GM19468 (cell line): ENCODE measurements at regions not wholly inside any gene's neighbourhood (a gene's known extent, or its start where the extent isn't known, plus 50 kb on each side); places are given as distances from the start of the nearest gene placed in this dataset.

Experiments
- ATAC-seq: cut with Tn5 transposase; IDR thresholded peaks from one replicate; pipeline ENCODE4 v1.9.1; 2021; ENCODE audit warnings: mild to moderate bottlenecking, moderate library complexity, moderate number of reproducible peaks; ENCODE audit not compliant: unreplicated experiment; ENCODE audit errors: extremely low read depth

- ATAC-seq, result no peak
Measured at GRCh38 chr10:109534193-109534592, 389.1 kb downstream of the XPNPEP1 start.

GRCh38 chr10:109529258-109529657 is 394.1 kb downstream of the XPNPEP1 start:
- no peak for ATAC-seq

- ATAC-seq, result no peak
Measured at GRCh38 chr10:109517748-109518147, 405.6 kb downstream of the XPNPEP1 start.

- no peak for ATAC-seq
Measured at GRCh38 chr10:109504401-109504800, 418.9 kb downstream of the XPNPEP1 start.

- no peak for ATAC-seq
Measured at GRCh38 chr10:109487691-109488090, 435.6 kb downstream of the XPNPEP1 start.

GRCh38 chr10:109480836-109481235 is 442.5 kb downstream of the XPNPEP1 start:
- ATAC-seq, result no peak

GRCh38 chr10:109475711-109476421 is 447.4 kb downstream of the XPNPEP1 start:
- ATAC-seq, result no peak

- no peak for ATAC-seq
Measured at GRCh38 chr10:109474812-109475211, 448.5 kb downstream of the XPNPEP1 start.

GRCh38 chr10:109474261-109474660 is 449.1 kb downstream of the XPNPEP1 start:
- ATAC-seq, result no peak

GRCh38 chr10:109467551-109467950 is 455.8 kb downstream of the XPNPEP1 start:
- ATAC-seq, result no peak

GRCh38 chr10:109464949-109465348 is 458.4 kb downstream of the XPNPEP1 start:
- ATAC-seq, result no peak

- ATAC-seq, result no peak
Measured at GRCh38 chr10:109457302-109457638, 466.0 kb downstream of the XPNPEP1 start.

GRCh38 chr10:109456566-109457301 is 466.6 kb downstream of the XPNPEP1 start:
- no peak for ATAC-seq

GRCh38 chr10:109454691-109455090 is 468.6 kb downstream of the XPNPEP1 start:
- no peak for ATAC-seq

- ATAC-seq, result no peak
Measured at GRCh38 chr10:109451879-109452278, 471.4 kb downstream of the XPNPEP1 start.

GRCh38 chr10:109450702-109451101 is 472.6 kb downstream of the XPNPEP1 start:
- ATAC-seq, result no peak

GRCh38 chr10:109433434-109433833 is 489.9 kb downstream of the XPNPEP1 start:
- ATAC-seq, result no peak

GRCh38 chr10:109432281-109432680 is 491.0 kb downstream of the XPNPEP1 start:
- no peak for ATAC-seq

- ATAC-seq, result no peak
Measured at GRCh38 chr10:109430799-109431198, 492.5 kb downstream of the XPNPEP1 start.

GRCh38 chr10:109430043-109430760 is 493.1 kb downstream of the XPNPEP1 start:
- no peak for ATAC-seq
